OCI-LY1 (cell line): ENCODE measurements at regions not wholly inside any gene's neighbourhood (a gene's known extent, or its start where the extent isn't known, plus 50 kb on each side); places are given as distances from the start of the nearest gene placed in this dataset.

Experiments
- H2AFZ ChIP-seq: fragments of 200-600 bp; sonication (generic), shearing (Covaris generic); 2 replicates; pipeline ENCODE4 v1.6.0; 2014; ENCODE audit warnings: antibody characterized with exemption, mild to moderate bottlenecking, low read length
- H3F3A ChIP-seq: fragments of 200-600 bp; sonication (generic), shearing (Covaris generic); 2 replicates; pipeline ENCODE4 v1.6.0; 2014; ENCODE audit warnings: mild to moderate bottlenecking, antibody characterized with exemption, low read length, moderate library complexity; ENCODE audit not compliant: insufficient read depth
- H3K27ac ChIP-seq: fragments of 200-600 bp; sonication (generic); 2 replicates; pipeline ENCODE4 v1.5.1; 2014; ENCODE audit warnings: low read length, mixed run types, mild to moderate bottlenecking, low read depth; ENCODE audit not compliant: poor library complexity, severe bottlenecking
- H3K27me3 ChIP-seq: fragments of 200-600 bp; sonication (generic); 2 replicates; pipeline ENCODE4 v1.6.0; 2014; ENCODE audit warnings: antibody characterized with exemption, mild to moderate bottlenecking, low read length, moderate library complexity; ENCODE audit not compliant: insufficient read depth
- H3K36me3 ChIP-seq: fragments of 200-600 bp; sonication (generic); 2 replicates; pipeline ENCODE4 v1.6.1; 2014; ENCODE audit warnings: mild to moderate bottlenecking, antibody characterized with exemption, low read length, moderate library complexity, mixed read lengths; ENCODE audit not compliant: insufficient read depth
- H3K4me1 ChIP-seq: fragments of 200-600 bp; sonication (generic); 2 replicates; pipeline ENCODE4 v1.5.1; 2014; ENCODE audit warnings: mild to moderate bottlenecking, low read length, moderate library complexity; ENCODE audit not compliant: insufficient read depth, severe bottlenecking
- H3K4me2 ChIP-seq: fragments of 200-600 bp; sonication (generic), shearing (Covaris generic); 2 replicates; pipeline ENCODE4 v1.6.1; 2014; ENCODE audit warnings: low read length
- H3K4me3 ChIP-seq: fragments of 200-600 bp; sonication (generic); 2 replicates; pipeline ENCODE4 v1.5.1; 2014; ENCODE audit warnings: low read length, low read depth, mild to moderate bottlenecking, mixed read lengths; ENCODE audit not compliant: poor library complexity, severe bottlenecking
- H3K79me2 ChIP-seq: fragments of 200-600 bp; shearing (Covaris generic); 2 replicates; pipeline ENCODE4 v1.6.1; 2016; ENCODE audit warnings: mixed run types, low read length, mixed read lengths; ENCODE audit not compliant: insufficient read depth
- H3K9ac ChIP-seq: fragments of 200-600 bp; sonication (generic), shearing (Covaris generic); 2 replicates; pipeline ENCODE4 v1.6.1; 2014; ENCODE audit warnings: mild to moderate bottlenecking, low read length, mixed read lengths
- H3K9me2 ChIP-seq: fragments of 200-600 bp; sonication (generic), shearing (Covaris generic); 2 replicates; pipeline ENCODE4 v1.6.1; 2014; ENCODE audit warnings: low read depth, mild to moderate bottlenecking, low read length, mixed read lengths
- H3K9me3 ChIP-seq: fragments of 200-600 bp; shearing (Covaris generic); 2 replicates; pipeline ENCODE4 v1.6.1; 2014; ENCODE audit warnings: low read length, mixed read lengths
- H4K20me1 ChIP-seq: fragments of 200-600 bp; sonication (generic), shearing (Covaris generic); 2 replicates; pipeline ENCODE4 v1.6.0; 2016; ENCODE audit warnings: mild to moderate bottlenecking, low read length; ENCODE audit not compliant: insufficient read depth
- EZH2 ChIP-seq: fragments of 200-600 bp; sonication (generic), shearing (Covaris generic); IDR thresholded peaks from 2 replicates; pipeline ENCODE4 v1.8.0; 2017; ENCODE audit warnings: borderline replicate concordance, mixed run types, mild to moderate bottlenecking, antibody characterized with exemption, low read length, moderate library complexity, mixed read lengths
- TF ChIP-seq, protein P1 (sequence below): fragments of 200-600 bp; sonication (generic), shearing (Covaris generic); IDR thresholded peaks from 2 replicates; pipeline ENCODE4 v1.5.1; 2017; ENCODE audit warnings: mild to moderate bottlenecking, antibody characterized with exemption, low read length, moderate library complexity, mixed read lengths

DNA sequence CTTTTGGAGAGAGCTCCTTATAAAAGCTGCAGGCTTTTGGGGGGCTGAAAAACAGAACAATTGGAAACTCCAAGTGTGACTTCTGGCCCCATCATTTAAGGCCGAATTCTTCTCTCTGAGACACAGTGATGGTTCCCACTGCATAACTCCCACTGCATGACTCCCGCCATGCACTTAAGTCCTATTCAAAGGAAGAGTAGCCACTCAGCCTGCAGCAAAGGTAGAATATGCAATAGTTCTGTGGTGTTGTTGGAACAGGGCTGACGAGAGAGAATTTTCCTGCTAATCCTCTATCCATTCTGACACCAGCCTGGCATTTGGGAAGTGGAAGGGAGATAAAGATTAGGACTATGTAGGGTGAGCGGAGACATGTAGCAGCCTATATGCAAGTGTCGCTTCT is 185.6 kb upstream of the ZNF462 start:
- Histone ChIP-seq H3K9me2 (no peaks in the 10 kb centered on the region), H3K27ac (no peak overlapping the region), H3K9ac (no peak overlapping the region), H3F3A (no peaks in the 10 kb centered on the region), H3K4me1 (no peaks in the 10 kb centered on the region), H4K20me1 (no peaks in the 10 kb centered on the region), H2AFZ (no peak overlapping the region), H3K4me3 (no peak overlapping the region), H3K36me3 (no peaks in the 10 kb centered on the region), H3K4me2 (no peak overlapping the region), H3K79me2 (no peaks in the 10 kb centered on the region), H3K9me3 (no peaks in the 10 kb centered on the region), H3K27me3 (no peaks in the 10 kb centered on the region)
- TF ChIP-seq, protein P1, sequence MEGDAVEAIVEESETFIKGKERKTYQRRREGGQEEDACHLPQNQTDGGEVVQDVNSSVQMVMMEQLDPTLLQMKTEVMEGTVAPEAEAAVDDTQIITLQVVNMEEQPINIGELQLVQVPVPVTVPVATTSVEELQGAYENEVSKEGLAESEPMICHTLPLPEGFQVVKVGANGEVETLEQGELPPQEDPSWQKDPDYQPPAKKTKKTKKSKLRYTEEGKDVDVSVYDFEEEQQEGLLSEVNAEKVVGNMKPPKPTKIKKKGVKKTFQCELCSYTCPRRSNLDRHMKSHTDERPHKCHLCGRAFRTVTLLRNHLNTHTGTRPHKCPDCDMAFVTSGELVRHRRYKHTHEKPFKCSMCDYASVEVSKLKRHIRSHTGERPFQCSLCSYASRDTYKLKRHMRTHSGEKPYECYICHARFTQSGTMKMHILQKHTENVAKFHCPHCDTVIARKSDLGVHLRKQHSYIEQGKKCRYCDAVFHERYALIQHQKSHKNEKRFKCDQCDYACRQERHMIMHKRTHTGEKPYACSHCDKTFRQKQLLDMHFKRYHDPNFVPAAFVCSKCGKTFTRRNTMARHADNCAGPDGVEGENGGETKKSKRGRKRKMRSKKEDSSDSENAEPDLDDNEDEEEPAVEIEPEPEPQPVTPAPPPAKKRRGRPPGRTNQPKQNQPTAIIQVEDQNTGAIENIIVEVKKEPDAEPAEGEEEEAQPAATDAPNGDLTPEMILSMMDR = no peak
- TF ChIP-seq EZH2 = no peak

DNA sequence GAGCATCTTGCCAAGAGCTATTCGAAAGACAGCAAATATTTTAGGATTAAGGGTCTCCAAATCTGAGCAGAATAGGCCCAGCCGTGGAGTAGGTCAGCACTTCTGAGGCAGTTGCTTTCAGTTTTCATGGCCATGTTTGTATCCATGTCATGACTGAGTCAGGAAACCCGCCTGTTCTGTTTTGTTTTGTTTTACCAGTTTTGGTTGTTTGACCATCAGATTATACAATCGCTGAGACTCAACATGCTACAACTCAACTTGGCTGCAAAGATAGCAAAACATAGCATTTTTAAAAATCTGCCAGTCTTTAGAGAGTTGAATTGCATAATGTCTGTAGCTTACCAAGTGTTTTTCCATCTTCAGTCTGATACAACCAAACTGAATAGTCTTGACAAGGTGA is 185.1 kb upstream of the ZNF462 start:
- no peaks in the 10 kb centered on the region for H3K79me2 ChIP-seq
- H3K9me3 ChIP-seq = no peaks in the 10 kb centered on the region
- no peak overlapping the region for H3K27ac ChIP-seq
- no peak overlapping the region for H3K4me2 ChIP-seq
- TF ChIP-seq EZH2 = no peak
- TF ChIP-seq, protein P1 = no peak
- no peaks in the 10 kb centered on the region for H3K9me2 ChIP-seq
- H3F3A ChIP-seq = no peaks in the 10 kb centered on the region
- H3K36me3 ChIP-seq = no peaks in the 10 kb centered on the region
- H3K27me3 ChIP-seq = no peaks in the 10 kb centered on the region
- H3K4me1 ChIP-seq = no peaks in the 10 kb centered on the region
- H2AFZ ChIP-seq = no peak overlapping the region
- H3K4me3 ChIP-seq = no peak overlapping the region
- H3K9ac ChIP-seq = no peak overlapping the region
- H4K20me1 ChIP-seq = no peaks in the 10 kb centered on the region

DNA sequence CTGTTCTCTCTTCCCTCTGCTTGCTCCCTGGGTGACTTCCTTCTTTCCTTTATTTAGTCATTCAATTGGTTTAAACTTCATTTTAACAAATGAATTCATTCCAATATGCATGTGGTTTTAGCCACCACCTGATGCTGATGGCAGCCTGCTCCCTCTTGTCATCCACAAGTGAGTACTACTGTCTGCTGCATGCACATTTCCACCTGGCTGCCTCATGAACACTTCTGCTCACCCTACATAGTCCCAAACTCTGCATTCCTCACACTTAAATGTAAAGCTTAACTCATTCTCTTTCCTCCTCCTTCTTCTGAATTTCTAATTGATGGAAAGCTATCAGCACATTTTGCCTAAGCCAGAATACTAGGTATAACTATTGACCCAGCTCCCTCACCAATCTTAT is 184.7 kb upstream of the ZNF462 start:
- TF ChIP-seq, protein P1 = no peak
- TF ChIP-seq EZH2 = no peak
- H2AFZ ChIP-seq = no peak overlapping the region
- H3K4me3 ChIP-seq = no peak overlapping the region
- H3K27ac ChIP-seq = no peak overlapping the region
- H4K20me1 ChIP-seq = no peaks in the 10 kb centered on the region
- no peaks in the 10 kb centered on the region for H3K36me3 ChIP-seq
- H3K79me2 ChIP-seq = no peaks in the 10 kb centered on the region
- no peaks in the 10 kb centered on the region for H3K4me1 ChIP-seq
- H3K9ac ChIP-seq = no peak overlapping the region
- H3K9me3 ChIP-seq = no peaks in the 10 kb centered on the region
- no peaks in the 10 kb centered on the region for H3K9me2 ChIP-seq
- H3F3A ChIP-seq = no peaks in the 10 kb centered on the region
- H3K4me2 ChIP-seq = no peak overlapping the region
- H3K27me3 ChIP-seq = no peaks in the 10 kb centered on the region
